ENCODE measurements at regions not wholly inside any gene's neighbourhood (a gene's known extent, or its start where the extent isn't known, plus 50 kb on each side); places are given as distances from the start of the nearest gene placed in this dataset.

- TF ChIP-seq ZFX (IDR thresholded peaks at IDR 0.05; ENCODE audit: borderline replicate concordance), result no peak
- TF ChIP-seq CTCF (IDR thresholded peaks at IDR 0.05), result no peak
- H3K27ac ChIP-seq, result no peak overlapping the region
Measured at GRCh38 chr1:55503663-55504305, 288.6 kb upstream of the USP24 start.

DNA sequence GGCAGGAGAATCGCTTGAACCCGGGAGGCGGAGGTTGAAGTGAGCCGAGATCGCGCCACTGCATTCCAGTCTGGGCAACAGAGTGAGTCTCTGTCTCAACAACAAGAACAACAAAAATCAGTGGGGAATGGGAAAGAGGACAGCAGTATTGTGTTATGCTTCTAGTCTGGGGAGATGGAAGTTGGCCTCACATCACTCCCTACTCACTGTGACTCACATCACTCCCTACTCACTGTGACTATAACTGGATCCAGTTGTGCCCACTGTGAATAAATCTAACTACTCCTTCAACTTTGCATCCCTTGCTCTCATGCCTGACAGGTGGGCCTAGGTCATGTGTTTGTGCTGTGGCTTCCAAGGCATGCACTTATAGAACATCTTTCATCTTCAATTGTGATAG is 285.4 kb upstream of the USP24 start:
- TF ChIP-seq ZFX (IDR thresholded peaks at IDR 0.05; ENCODE audit: borderline replicate concordance) (no peak), CTCF (IDR thresholded peaks at IDR 0.05) (no peak)

DNA sequence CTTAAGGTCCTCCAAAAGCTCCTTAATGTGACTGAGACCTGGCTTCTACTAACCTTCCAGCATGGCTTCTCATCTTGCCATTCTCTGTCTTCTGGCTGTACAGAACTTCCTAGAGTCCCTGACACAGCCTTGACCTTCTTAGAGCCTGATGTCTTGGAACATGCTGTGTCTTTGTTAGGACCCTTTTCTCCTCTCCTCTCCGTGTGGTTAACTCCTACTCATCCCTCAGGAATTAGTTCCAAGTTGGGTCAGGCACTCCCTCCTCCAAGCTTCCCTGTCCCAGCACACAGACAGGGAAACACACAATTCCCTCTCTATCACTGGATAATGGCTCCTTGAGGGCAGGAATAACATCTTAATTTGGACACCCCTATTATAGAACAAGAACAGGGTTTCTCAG is 275.4 kb upstream of the USP24 start:
- TF ChIP-seq ZFX (IDR thresholded peaks at IDR 0.05; ENCODE audit: borderline replicate concordance), result no peak
- H3K27ac ChIP-seq, result no peak overlapping the region

More for the DNA sequence above, 285.4 kb upstream of the USP24 start:
- no peak overlapping the region for H3K27ac ChIP-seq

DNA sequence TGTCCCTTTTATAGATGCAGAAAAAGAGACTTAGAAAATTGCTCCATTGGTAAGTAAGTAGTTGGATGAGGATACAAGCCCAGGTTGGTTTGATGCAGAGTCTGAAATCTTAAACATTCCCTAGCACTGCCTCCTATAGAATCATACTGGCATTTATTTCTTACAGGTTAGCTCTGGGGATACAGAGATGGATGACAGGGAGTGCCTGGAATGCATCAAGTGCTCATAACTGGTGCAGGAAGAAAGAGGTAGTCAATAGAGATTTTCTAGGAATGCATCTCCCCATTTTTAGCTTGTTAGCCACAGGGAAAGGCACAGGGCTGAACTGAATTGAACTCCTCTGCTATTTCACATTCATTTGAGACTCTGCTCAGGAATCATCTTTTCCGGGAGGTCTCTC is 269.0 kb upstream of the USP24 start:
- TF ChIP-seq ZFX (IDR thresholded peaks at IDR 0.05; ENCODE audit: borderline replicate concordance), result no peak
- no peak for TF ChIP-seq CTCF (IDR thresholded peaks at IDR 0.05)
- no peak overlapping the region for H3K27ac ChIP-seq

DNA sequence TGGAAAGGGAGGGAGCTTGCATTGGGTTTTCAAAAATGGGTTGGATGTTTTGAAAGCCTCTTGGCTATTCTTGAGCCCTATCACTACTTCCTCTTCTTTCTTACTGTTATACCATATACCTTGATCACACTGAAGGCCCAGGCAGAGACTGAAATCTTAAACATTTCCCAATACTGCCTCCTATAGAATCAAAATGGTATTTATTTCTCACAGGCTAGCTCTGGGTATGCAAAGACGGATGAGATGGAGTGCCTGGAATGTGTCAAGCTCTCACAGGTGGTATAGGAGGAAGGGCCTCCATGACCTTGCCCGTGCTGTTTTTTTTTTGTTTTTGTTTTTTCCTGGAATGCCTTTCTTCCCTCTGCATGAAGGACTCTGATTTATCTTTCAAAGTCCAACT is 268.4 kb upstream of the USP24 start:
- H3K27ac ChIP-seq, result no peak overlapping the region
- TF ChIP-seq CTCF (IDR thresholded peaks at IDR 0.05), result peak; percentile 11; the same call in 1 of the 2 replicates
- no peak for TF ChIP-seq ZFX (IDR thresholded peaks at IDR 0.05; ENCODE audit: borderline replicate concordance)

DNA sequence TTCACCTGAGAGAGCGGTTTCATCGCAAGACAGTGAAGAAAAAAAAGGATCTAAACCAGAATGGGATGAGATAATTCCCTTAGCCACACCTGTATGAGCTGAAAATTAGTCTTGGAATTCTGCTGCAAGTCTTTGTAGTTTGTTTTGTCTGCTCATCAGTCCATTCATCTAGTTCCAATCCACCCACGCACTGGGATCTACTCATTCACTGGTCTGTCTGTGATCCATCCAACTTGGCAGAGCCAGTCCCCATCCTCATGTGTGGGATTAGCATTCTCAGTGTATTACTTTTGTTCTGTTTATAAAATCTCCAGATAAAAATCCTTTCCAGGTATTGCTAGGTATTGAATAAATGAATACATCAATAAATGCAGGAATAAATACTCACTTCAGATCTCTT is 266.5 kb upstream of the USP24 start:
- TF ChIP-seq CTCF (IDR thresholded peaks at IDR 0.05) (no peak), ZFX (IDR thresholded peaks at IDR 0.05; ENCODE audit: borderline replicate concordance) (no peak)
- H3K27ac ChIP-seq, result no peak overlapping the region

DNA sequence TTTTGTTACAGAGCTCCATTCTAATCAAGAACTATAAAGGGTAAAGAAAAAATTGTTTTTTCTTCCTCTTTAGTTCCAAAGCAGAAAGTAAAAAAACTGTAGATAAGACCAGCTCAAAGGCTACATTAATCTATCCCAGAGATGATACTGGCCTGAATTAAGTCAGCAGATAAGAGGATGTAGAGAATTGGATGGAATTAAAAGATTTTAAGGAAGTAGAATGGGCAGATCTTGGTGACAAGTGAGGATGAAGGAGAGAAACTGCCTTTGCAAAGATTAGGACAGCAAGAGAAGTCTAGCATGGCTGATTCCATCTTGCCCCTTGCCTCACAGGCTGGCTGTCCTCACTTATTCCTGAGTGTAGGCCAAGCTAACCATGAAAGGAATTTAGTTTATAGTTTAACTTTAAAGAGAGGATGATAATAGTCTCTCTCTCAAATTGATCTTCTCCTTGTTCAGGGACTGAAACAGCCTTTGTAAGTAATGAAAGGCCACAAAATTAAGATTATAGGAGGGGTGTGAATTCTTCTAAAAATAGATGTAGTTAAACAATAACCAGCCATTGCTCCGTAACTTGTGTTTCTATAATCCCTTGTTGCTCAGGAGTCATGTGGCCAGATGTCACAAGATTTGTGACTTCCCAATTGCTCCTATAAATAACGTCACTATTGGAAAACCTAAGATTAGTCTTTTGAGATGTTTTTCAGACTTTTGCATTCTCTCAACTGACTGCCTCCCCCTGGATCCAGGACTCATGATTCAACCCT is 265.0 kb upstream of the USP24 start:
- TF ChIP-seq CTCF (IDR thresholded peaks at IDR 0.05) (no peak), ZFX (IDR thresholded peaks at IDR 0.05; ENCODE audit: borderline replicate concordance) (no peak)
- no peak overlapping the region for H3K27ac ChIP-seq

Data from 22Rv1 (cell line).